A204.1 (cell line): ENCODE measurements at regions not wholly inside any gene's neighbourhood (a gene's known extent, or its start where the extent isn't known, plus 50 kb on each side); places are given as distances from the start of the nearest gene placed in this dataset.
"Not testable (repeated sequence)": the region's sequence is repeated elsewhere in the genome, so short reads cannot be mapped to it uniquely, and the experiment has no call there.

Source experiments
- FAIRE-seq: peaks from 2 replicates; lab custom pipeline; 2012; peaks lifted over from hg19 to GRCh38; lab: Jason Lieb, UNC

- no peak for FAIRE-seq
Measured at GRCh38 chr18:43735570-43735969, 458.3 kb upstream of the SYT4 start.

- FAIRE-seq, result no peak
Measured at GRCh38 chr18:43744960-43745745, 467.9 kb upstream of the SYT4 start.

GRCh38 chr18:43751203-43751602, 473.9 kb upstream of the SYT4 start:
- FAIRE-seq, result no peak

- FAIRE-seq, result no peak
Measured at GRCh38 chr18:43751835-43752234, 474.5 kb upstream of the SYT4 start.

- FAIRE-seq, result no peak
Measured at GRCh38 chr18:43757273-43757672, 480.0 kb upstream of the SYT4 start.

DNA sequence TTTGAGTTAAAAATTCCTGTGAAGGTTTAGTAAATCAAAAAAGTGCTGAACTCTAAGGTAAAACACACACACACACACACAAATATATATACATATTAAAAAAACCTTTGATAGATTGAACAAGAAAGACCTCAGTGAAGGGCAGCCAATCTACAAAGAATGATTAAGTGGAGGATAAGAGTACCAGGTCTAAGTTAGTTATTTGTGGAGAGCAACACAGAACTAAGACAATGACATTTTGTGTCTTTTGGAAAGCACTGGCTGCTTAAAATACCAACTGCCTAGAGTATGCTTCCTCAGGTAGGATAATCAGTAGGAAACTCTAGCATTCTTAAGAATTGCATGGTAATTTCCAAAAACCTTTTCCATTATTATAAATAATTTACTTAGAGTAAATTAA, 481.4 kb upstream of the SYT4 start:
- FAIRE-seq, result no peak

DNA sequence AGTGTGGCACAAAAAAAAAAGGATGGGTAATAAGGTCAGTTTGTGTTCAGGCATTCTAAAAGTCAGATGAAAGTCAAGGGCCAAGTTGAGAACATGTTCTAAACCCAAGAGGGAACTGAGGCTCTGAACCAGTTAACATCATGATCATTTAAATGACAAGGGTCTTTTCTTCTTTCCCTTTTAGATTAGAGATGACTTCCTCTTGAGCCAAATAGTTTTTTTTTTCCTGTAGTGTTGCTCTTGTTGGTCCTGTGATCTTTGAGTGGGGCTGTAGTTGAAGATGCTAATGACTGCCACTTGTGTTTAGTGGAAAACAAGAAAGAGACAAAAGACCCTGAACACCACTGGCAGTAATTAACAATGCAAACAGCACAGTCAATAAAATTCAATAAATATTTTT, 482.7 kb upstream of the SYT4 start:
- FAIRE-seq, result no peak

DNA sequence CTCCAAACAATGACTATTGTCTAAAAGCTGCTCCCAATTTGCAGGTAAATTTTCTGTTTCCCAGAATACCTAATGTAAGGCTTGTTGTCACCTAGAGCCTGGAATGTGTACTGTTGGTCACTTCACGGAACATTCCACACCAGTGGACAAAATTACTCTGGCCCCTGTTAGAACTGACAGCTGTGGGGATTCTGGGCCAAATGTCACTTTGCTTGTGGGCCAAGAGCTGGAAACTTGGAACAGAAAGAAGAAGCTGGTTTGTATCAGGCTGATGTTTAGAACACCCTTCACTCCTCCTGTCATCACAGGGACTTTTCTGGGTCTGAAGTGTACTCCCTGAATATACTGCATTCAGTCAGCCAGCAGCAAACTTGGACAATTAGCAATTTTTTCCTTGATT, 495.6 kb upstream of the SYT4 start:
- no peak for FAIRE-seq

GRCh38 chr18:43774497-43774896, 497.2 kb upstream of the SYT4 start:
- FAIRE-seq, result no peak

DNA sequence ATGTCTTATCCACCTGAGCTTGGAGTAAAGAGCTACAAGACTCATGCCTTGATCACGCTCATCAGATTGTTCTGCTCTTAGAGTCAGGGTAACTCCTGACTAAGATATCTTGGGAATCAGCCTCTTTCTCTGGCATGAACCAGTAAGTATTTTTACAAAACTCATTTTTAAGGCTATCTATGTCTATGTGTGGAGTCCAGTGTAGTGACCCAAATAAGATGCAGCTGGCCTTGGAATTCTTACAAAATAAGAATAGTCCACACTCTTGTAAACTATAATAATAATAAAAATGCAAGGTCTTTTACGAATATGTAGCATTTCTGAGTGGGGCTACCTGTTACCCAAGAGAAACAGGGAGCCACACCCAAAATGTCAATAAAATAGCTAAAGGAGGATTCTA, 498.3 kb upstream of the SYT4 start:
- no peak for FAIRE-seq

DNA sequence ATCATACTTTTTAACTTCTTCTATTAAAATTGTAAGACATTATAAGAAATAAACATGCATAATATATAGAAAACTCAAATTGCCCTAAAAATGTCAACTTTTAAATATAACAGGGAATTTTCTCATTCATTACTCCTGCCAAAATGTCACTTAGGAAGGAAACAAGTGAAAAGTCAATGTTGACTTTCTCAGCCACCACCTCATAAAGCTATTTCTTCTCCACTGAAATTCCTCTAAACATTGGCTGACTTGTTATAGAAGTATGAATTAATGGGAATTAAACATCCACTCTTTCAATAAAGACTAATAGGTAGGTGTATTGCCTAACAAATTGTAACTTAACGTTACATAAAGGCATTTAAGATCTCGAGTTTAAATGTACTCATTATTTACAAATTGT, 499.7 kb upstream of the SYT4 start:
- FAIRE-seq, result no peak

- FAIRE-seq, result no peak
Measured at GRCh38 chr18:43777636-43778304, 500.5 kb upstream of the SYT4 start.

- FAIRE-seq, result no peak
Measured at GRCh38 chr18:43780782-43781340, 503.6 kb upstream of the SYT4 start.

DNA sequence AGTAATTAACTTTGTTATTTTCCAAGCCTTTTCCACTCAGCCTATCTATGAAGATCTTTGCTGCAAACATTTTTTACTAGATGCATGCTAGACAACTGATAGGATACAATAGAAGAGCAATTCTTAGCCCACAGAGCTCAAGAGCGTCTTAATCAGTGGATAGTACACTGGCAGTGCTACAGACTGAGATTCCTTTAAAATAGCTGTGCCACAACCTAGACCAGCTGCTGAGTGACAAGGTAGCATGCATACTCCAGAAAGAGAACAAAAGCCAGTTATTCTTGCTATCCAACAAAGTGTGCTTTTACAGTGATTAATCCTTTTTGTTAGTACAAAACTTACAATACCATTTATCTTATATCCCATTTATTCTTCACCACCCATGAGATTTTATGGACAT, 507.9 kb upstream of the SYT4 start:
- no peak for FAIRE-seq

GRCh38 chr18:43786893-43787292, 509.6 kb upstream of the SYT4 start:
- FAIRE-seq, result no peak

GRCh38 chr18:43787721-43788120, 510.4 kb upstream of the SYT4 start:
- not testable (repeated sequence) for FAIRE-seq

DNA sequence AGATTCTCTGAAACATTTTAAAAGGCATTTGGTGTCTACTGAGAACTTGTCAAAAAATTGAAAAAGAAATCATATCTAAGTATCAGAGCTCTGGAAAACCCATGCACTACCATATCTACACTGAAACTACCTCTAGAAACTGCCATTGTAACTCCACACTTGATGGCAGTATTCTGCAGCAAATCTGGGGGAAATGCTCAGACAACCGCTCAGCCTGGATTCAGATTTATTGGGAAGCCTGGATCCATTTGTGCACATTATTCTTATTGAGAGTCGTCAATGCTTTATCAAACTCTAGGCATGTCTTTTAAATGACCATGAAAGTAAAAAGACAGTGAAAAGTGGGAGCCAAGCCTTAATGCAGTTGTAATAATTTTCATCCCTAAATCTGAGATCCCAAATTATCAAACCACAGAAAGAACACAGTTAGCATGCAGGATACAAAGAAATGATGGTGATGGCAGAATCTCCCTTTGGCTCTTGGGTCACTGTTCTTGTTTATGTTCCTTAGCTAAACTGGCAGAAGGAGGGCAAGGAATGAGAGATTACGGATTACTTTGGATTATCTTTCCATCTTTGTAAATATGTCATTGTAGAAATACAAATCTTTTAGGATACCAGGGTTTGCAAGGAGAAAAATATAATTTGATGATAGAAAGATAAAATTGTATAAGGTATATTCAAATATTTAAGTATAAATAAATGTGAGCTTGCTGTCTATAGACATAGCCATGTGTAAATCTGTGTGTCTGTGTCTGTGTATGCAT, 512.1 kb upstream of the SYT4 start:
- FAIRE-seq, result no peak

GRCh38 chr18:43793910-43794309, 516.6 kb upstream of the SYT4 start:
- no peak for FAIRE-seq

GRCh38 chr18:43794363-43794762, 517.1 kb upstream of the SYT4 start:
- FAIRE-seq, result no peak

GRCh38 chr18:43797347-43797746, 520.1 kb upstream of the SYT4 start:
- FAIRE-seq, result no peak

DNA sequence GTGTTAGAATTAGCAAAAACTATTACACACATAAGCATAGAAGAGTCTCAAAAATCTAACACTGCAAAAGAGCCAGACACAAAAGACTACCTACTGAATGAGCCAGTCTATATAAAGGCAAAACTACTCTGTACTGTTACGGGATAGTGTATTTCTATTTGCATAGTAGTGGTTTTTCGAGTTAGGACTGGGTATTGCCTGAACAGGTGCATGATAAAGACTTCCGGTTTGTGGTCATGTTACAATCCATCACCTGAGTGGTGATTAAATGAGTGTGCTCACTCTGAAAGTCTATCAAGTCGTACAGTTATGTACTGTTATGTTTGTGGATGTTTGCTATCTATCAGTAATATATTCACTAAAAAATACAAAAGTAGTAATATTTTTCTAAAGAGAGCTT, 523.3 kb upstream of the SYT4 start:
- no peak for FAIRE-seq

- FAIRE-seq, result no peak
Measured at GRCh38 chr18:43805646-43806194, 528.4 kb upstream of the SYT4 start.

- FAIRE-seq, result no peak
Measured at GRCh38 chr18:43812627-43813026, 535.3 kb upstream of the SYT4 start.
